NCI-H82 treated with DMSO at 0.1 percent for 48 hours (cell line): ENCODE measurements at regions not wholly inside any gene's neighbourhood (a gene's known extent, or its start where the extent isn't known, plus 50 kb on each side); places are given as distances from the start of the nearest gene placed in this dataset.
"Not testable (repeated sequence)": the region's sequence is repeated elsewhere in the genome, so short reads cannot be mapped to it uniquely, and the experiment has no call there.

ENCODE experiments used
- DNase-seq: peaks from one replicate; lab custom pipeline; 2025; ENCODE audit not compliant: unreplicated experiment; lab: John Stamatoyannopoulos, UW

DNA sequence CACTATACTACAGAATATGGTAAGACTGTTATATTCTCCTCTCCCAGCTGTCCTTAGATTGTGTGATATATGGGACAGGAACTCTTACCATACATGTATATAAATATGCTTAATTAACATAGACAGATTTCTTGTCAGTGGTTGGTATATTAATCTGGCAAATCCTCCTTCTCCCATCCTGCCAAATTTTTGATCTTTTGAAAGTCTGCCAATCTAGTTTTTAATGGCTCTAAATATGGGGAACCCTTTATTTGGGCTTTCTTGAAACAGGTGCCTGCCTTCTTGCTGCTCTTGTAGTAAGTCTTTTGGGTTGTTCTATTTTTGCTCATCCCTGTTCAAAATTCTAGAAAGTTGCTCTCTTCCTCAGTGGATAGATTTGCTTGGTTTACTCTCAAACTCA is 63.5 kb downstream of the SPATA31D1 start:
- no peak for DNase-seq

DNA sequence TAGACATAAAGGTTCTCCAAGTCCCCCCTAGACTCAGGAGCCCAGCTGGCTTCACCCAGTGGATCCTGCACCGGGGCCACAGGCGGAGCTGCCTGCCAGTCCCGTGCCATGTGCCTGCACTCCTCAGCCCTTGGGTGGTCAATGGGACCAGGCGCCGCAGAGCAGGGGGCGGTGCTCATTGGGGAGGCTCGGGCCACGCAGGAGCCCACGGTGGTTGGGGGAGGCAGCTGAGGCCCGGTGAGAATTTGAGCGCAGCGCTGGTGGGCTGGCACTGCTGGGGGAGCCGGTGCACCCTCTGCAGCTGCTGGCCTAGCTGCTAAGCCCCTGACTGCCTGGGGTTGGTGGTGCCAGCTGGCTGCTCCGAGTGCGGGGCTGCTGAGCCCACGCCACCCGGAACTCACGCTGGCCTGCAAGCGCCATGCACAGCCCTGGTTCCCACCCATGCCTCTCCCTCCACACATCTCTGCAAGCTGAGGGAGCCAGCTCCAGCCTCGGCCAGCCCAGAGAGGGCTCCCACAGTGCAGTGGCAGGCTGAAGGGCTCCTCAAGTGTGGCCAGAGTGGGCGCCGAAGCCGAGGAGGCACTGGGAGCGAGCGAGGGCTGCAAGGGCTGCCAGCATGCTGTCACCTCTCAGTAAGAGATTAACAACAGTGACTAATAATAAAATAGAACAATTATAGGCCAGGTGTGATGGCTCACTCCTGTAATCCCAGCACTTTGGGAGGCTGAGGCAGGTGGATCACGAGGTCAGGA is 65.9 kb downstream of the SPATA31D1 start:
- DNase-seq, result no peak

DNA sequence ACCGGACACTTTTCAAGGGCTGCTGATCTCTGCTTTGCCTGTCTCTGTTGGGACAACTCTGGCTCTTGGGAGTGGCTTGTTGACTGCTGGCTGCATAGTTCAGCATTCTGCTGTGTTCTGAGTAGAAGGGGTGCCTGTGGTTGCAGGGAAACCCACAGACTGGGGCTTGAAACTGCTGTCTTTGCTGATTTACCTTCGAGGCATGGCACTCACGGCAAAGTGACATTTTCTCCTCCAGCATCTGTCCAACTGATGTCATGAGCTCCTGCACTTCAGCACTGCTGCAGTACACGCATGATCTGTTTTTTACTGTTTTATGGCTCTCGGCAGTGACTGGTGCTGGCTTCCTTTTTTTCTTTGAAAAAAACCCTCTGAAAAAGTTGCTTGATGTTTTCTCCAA is 69.2 kb downstream of the SPATA31D1 start:
- DNase-seq, result no peak

DNA sequence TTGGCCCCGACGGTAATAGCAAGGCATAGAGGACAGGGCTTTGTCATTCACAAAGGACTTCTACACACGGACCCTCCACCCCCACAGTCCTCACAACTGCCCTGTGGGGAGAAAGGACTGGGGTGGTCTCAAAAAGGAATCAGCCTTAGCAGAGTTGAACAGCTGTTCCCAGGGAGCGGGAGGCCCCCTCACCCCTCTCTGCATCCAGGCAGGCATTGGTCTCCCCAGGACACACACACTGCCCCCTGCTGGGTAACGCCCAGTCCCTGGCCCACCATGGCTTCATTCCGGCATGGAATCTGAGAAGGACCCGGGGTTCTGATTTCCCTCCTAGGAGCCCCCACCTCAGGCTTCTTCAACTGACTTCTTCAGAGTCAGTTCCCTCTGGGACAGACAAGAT is 73.2 kb downstream of the SPATA31D1 start:
- not testable (repeated sequence) for DNase-seq

DNA sequence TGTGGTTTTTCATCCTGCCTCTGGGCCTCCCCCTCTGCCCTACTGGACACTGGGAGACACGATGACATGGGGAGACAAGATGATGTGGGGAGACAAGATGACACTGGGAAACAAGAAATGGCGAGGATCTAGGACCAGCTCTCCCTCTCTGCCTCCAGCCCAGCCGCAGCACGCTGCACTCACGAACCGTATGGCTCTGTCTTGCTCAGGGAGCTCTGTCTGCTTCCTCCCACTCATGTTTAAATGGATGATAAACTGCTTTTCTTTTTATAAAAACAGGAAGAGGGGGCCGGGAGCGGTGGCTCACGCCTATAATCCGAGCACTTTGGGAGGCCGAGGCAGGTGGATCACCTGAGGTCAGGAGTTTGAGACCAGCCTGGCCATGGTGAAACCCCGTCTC is 73.7 kb downstream of the SPATA31D1 start:
- DNase-seq, result no peak

DNA sequence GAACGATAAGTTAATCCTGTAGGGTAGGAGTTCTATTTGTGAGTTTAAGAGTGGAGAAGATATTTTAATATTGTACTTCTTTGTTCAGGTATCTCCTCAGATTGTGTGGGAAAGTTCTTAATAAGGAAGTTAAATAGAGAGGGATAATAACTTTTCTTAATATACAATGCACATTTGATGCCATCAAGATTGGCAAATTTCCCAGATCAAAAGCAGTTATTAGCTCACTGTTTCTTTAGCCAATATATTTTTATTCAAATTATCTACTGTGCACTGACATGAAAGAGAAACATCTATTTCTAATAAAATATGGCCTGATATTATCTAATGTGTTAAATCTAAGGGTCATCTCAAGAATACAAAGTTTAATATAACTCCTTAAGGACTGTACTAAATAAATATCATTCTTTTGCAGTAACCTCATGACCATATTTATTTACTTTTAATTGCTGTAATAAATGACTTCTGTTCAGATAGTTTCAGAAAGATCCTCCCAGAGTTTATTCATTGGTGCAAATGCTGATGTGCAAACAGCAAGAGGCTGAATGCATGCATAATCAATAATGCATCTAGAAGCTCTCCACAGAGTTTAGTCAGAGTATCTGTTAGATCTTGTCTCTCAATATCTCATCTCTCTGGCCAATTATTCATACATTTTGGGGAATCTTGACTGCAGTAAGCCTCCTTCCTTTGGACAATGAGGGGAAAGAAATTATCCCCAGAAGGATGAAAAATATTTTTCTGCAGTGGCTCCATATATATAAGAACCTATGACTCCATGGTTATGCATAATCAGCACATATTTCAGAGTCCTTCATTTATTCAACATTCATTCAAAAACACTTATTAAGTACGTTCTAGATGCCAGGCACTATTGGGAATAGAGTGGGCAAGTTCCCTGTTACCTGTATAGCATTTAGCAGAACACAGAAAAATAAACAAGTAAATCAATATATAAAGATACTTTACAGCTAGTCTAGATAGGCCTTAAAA is 85.3 kb downstream of the SPATA31D1 start:
- DNase-seq, result no peak

DNA sequence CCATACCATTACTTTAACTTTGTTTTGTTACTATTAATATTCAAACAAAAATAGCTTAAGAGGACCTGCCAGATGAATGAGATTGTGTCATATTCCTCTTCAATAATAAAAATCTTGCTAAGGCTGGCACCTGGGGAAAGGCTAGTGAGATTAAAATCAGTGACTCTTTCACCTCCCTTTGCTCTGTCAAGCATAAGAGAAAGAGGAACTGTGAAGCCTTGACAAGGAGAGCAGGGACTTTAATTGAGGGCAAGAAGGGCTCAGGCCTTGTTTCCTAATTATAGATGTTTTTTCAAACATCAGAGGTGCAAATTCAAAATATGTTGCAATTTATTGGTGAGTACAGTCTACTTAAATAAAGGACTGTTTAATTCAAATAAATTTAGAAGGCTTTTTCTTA is 91.7 kb downstream of the SPATA31D1 start:
- no peak for DNase-seq

DNA sequence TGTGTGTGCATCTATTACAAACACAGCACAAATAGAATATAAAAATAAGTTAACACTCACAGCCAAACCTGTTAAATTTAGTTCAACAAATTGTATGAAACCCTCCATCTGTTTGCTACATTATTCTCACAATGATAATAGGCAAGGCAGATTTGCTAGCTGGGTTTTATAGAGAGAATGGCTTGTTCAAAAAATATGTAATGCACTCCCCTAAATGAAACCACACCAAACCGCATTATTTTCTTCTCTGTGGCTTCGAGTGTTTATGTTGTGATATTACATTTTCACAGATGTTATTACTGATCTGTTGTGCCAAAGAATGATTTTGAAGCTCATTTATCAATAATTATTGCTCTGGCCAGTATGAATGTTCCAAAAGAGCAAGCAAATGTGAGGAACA is 92.9 kb downstream of the SPATA31D1 start:
- DNase-seq, result no peak

DNA sequence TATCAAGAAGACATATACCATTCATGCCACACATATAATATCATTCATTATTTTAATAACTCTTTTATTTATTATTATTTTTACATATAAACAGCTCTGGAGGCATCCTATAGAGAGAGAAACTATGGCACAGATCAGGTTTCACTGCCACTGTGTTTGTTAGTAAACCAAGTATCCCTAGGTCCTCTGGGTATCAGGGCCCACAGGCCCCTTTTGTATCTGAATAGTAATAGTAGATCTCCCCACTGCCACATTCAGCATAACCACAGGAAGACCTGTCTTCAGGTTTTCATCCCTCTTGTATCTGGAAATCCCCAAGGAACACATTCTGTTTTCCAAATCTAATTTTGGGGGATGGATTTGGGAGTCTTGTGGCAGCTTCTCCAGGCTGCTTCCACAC is 94.0 kb downstream of the SPATA31D1 start:
- no peak for DNase-seq

DNA sequence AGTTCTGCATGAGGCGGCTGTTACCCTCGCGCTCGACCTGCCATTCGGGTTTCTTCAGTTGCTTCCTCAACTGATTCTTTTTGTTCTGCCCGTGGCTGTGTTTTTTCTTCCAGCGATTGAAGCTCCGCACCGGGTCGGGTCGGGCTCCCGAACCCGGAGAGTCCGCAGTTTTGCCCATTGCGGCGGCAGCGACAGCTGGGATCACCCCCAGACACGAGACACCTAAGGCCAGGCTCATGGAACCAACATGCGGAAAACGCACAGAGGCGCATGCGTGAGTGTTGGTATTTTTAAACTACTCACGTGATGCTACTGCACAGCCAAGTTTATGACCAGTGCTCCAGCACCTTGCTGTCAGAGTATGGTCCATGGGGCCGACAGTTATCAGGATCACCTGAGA is 100.0 kb downstream of the SPATA31D1 start:
- DNase-seq, result no peak

DNA sequence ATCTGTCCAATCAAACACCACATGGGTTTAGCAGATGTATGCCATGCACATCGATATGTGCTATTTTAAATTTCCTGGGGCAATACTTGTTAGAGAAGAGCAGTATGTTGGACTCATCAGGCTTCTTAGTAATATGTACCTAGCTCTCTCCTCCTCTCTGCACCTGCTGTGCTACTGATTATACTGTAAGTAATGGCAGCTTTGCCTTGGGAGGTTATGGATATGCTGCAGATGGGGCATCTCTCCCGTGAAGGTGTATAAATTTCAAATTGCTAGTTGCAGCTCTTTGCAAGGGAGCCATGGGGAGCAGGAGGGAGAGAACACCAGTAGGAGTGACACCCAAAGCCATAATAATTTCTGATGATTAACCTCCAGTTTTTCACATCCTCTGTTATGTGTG is 101.5 kb downstream of the SPATA31D1 start:
- DNase-seq, result no peak

DNA sequence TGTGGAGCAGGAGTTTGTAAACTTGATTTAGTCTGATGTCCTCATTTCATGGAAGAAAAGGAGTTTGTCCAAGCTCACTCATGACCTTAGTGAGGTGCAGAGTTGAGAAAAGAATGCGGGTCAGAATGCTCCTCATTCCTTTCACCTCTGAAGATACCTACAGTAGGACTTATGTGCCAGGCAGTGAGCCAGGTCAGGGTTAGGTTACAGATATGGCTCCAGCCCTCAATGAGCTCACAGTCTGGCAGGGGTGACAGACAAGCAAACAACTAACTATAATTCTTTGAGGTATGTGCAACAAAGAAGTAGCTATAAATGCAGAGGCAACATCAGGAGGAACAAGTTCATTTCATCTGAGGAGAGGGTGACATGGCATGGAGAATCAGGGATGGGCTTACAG is 102.5 kb downstream of the SPATA31D1 start:
- DNase-seq, result no peak

DNA sequence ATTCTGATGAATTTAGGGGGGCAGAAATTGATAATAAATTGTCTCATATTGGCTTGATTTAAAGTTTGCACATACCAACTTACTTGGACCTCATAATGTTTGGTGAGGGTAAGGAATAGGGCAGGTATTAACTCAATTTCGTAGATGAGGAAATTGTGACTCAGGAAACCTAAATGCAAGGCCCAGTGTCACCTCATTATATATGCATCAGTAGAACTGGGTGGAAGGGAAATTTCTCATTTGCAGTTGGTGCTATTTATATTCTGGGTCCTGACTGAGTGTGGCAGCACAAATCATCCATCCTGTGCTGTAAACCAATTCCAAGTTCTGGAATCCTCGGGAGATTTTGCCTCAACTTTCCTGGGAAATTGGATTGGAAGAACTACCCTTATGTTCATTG is 103.0 kb downstream of the SPATA31D1 start:
- no peak for DNase-seq

DNA sequence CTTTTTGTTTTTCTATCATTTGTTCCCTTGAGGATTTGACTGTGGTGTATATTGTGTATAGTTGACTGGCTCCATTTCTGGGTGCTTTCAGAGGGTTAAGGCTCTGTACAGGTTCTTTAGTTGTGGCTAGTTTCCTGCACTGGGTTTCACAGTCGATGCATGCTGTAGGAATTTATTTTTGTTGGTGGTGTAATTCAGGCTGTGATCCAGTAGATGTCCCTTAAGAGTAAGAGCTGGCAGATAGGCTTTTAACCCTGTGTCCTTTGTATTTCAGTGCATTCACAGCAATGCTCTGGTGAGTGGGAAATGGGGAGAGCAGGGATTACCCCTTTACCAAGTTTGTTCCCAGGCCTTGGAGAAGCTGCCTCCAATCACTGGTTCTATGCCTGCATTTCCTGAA is 112.9 kb downstream of the SPATA31D1 start:
- DNase-seq, result no peak

DNA sequence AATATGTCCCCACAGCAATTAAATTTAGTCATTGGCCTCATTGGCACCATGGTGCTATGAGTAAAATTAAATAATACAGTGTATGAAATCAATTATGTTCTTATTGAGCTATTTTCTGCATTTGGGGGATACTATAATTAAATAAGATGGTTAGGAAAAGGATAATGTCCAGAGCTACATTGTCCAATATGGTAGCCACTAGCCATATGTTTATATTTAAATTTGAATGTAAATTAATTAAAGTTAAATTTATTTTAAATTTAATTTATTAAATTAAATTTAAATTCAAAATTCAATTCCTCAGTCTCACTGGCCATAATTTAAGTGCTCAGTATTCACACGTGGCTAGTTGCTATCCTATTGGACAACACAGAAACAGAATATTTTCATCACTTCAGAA is 115.7 kb downstream of the SPATA31D1 start:
- no peak for DNase-seq

DNA sequence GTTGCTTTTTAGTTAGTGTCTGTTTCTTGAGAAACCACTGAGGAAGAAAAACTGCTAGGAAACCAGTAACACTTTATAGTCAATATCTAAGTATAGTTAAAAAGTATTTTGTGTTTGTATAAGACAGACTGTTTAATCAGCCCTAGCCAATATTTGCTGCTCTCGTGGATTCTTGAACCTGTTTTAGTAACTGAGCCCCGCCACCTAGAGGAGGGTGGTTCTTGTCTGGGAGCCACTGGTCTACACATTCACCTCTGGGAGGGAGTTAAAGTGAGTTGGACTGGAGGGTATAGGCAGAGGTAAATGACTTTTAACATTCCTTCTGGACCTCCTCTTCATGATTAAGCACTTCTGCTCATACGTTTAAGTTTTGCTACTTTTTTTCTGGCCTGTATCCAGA is 117.2 kb downstream of the SPATA31D1 start:
- no peak for DNase-seq

DNA sequence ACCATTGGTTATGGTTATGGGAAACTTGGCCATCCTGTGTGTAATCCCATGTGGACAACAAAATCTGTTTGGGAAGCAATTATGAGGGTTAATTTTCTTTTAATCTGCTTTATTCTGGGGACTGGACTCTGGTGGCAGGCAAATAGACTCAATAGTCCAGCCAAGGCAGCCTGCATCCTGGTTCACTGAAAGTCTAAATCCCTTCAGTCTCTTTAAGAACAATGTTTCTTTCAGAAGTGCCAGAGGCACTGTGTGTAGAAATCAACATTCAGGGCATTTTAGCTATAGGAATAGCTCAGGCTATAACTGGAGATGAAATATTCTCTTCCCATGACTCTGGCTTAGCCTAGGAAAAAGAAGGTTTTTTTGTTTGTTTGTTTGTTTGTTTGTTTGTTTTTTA is 118.0 kb downstream of the SPATA31D1 start:
- no peak for DNase-seq

DNA sequence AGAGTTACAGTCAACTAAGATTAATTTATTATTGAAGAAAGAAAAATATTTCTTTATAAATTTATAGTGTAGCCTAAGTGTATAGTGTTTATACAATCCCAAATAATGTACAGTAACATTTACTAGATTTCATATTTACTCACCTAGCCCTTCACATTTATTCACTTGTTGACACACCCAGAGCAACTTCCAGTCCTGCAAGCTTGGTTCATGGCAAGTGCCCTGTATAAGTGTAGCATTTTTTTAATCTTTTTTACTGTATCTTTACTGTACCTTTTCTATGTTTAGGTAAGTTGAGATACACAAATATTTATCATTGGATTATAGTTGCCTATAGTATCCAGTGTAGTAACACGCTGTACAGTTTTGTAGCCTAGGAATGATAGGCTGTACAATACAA is 119.9 kb downstream of the SPATA31D1 start:
- no peak for DNase-seq

DNA sequence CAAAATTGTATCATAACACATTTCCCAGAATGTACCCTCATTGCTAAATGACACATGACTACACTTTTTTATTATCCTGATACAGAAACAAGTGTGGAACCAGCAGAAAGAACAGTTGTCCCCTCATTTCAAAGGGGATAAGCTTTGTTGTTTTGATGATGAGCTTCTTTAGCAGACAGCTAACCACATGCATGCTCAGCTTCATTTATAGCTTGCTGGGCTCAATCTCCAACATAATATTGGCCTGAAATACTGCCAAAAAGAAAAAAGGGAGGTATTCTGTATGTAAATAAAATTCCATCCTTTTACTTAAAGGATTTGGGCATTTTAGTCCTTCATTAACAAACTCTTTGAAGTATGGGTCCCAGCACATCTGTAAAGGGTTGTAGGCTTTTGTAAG is 120.4 kb downstream of the SPATA31D1 start:
- DNase-seq, result no peak

DNA sequence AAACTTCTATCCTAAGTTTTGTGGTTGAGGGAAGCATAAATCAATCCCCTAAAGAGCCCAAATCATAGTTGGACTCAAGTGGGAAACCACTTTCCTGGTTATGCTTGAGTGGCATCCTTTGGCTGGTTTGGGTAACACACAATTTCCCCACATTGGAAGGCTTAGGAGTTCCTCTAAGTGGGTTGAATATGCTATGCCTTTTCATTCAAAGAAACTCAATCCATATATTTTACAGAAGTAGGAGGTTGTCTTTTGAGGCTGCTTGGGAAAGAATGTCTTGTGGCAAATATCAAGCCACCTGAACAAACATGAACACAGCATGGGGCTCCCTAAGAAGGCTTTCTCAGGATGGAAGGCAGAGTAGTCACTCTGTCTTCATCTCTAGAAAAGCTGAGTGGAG is 121.1 kb downstream of the SPATA31D1 start:
- no peak for DNase-seq

DNA sequence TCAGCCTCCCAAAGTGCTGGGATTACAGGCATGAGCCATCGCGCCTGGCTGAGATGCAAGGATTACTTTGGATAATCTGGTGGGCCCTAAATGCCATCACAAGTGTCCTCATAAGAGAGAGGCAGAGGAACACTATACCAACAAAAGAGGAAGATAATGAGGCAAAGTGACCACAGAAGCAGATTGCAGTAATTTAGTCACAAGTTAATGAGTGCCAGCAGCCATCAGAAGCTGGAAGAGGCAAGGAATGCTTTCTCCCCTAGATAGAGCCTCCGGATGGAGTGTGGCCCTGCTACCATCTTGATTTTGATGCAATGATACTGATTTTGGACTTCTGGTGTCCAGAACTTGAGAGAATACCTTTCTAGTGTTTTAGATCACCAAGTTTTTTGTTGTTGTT is 122.3 kb downstream of the SPATA31D1 start:
- no peak for DNase-seq

DNA sequence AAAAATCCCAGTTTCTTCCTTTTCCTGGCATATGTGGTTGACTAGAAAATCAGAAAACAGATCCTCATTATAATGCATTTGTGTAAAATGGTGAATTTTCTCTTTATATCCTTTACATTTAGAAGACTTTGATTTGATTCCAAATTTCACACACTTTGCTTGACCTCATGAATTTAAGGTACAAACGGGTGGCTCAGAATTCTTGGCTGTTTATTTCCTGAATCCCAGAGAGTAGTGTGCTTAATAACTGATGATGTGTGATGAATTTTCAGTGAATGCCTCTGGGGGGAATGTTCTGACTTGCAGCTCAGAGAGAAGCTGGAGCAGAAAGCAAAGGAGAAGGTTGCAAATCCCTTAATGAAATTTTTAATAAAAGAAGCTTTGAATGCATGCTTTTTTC is 126.8 kb downstream of the SPATA31D1 start:
- no peak for DNase-seq
